Endothelial cell of umbilical vein (primary cell): ENCODE measurements at regions not wholly inside any gene's neighbourhood (a gene's known extent, or its start where the extent isn't known, plus 50 kb on each side); places are given as distances from the start of the nearest gene placed in this dataset.

Experiments used
- EZH2 ChIP-seq: IDR thresholded peaks from 2 replicates; pipeline ENCODE4 v1.6.1; 2012; ENCODE audit warnings: borderline replicate concordance, low read depth, mild to moderate bottlenecking, moderate library complexity, low read length, inconsistent platforms; ENCODE audit not compliant: severe bottlenecking
- TF ChIP-seq, protein P1 (sequence below), 2 donors: IDR thresholded peaks; 1 replicate in 1 of 2; 2 replicates in 1 of 2; pipeline ENCODE4 v1.5.1; 2011; ENCODE audit warnings: low read length in 2 of 2, mild to moderate bottlenecking in 2 of 2, moderate library complexity in 2 of 2, control low read depth in 1 of 2, inconsistent platforms in 1 of 2, low read depth in 1 of 2; ENCODE audit not compliant: insufficient read depth in 1 of 2; ENCODE audit errors: extremely low read depth in 1 of 2

DNA sequence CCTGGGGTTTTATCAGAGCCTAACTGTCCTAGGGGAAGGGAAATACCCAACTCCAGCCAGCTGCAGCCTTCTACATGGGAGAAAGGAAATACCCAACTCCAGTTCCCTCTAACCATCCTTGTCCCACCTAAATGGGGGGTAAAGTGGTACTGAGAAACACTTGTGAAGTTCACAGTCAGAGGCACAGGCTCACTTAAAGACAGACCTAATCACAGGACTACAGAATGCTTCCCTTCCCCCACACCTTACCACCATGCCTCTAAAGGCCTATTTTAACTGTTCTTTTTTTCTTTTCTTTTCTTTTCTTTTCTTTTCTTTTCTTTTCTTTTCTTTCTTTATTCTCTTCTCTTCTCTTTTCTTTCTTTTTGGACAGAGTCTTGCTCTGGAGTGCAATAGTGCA lies 324.6 kb downstream of the SPATA17 start:
- TF ChIP-seq EZH2 = no peak
- TF ChIP-seq, protein P1, sequence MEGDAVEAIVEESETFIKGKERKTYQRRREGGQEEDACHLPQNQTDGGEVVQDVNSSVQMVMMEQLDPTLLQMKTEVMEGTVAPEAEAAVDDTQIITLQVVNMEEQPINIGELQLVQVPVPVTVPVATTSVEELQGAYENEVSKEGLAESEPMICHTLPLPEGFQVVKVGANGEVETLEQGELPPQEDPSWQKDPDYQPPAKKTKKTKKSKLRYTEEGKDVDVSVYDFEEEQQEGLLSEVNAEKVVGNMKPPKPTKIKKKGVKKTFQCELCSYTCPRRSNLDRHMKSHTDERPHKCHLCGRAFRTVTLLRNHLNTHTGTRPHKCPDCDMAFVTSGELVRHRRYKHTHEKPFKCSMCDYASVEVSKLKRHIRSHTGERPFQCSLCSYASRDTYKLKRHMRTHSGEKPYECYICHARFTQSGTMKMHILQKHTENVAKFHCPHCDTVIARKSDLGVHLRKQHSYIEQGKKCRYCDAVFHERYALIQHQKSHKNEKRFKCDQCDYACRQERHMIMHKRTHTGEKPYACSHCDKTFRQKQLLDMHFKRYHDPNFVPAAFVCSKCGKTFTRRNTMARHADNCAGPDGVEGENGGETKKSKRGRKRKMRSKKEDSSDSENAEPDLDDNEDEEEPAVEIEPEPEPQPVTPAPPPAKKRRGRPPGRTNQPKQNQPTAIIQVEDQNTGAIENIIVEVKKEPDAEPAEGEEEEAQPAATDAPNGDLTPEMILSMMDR (IDR thresholded peaks at IDR 0.05; ENCODE audit: extremely low read depth in 1 of 2, insufficient read depth in 1 of 2, low read depth in 1 of 2, low read length in 2 of 2) = no peak
